ENCODE measurements at regions not wholly inside any gene's neighbourhood (a gene's known extent, or its start where the extent isn't known, plus 50 kb on each side); places are given as distances from the start of the nearest gene placed in this dataset.

DNA sequence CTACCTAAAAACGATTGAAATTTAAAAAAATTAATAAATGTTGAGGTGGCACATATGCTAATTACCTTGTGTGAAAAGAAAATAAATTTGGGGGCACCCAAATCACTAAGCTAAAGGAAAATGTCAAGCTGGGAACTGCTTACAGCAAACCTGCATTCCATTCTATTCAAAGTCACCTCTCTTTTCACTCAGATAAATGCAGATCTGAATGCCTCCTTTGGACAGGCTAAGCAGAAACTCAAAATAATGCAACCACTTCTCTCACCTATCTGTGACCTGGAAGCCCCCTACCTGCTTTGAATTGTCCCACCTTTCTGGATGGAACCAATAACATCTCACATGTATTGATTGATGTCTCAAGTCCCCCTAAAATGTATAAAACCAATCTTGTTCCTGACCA, 628.7 kb downstream of the AMY1C start:
- TF ChIP-seq CHD4 (IDR thresholded peaks at IDR 0.05; ENCODE audit: borderline replicate concordance, low read length) (no peak), ELF3 (CRISPR knock-in tag; IDR thresholded peaks at IDR 0.05) (no peak), STAG1 (CRISPR knock-in tag; IDR thresholded peaks at IDR 0.05) (no peak)
- TF ChIP-seq, protein P1, sequence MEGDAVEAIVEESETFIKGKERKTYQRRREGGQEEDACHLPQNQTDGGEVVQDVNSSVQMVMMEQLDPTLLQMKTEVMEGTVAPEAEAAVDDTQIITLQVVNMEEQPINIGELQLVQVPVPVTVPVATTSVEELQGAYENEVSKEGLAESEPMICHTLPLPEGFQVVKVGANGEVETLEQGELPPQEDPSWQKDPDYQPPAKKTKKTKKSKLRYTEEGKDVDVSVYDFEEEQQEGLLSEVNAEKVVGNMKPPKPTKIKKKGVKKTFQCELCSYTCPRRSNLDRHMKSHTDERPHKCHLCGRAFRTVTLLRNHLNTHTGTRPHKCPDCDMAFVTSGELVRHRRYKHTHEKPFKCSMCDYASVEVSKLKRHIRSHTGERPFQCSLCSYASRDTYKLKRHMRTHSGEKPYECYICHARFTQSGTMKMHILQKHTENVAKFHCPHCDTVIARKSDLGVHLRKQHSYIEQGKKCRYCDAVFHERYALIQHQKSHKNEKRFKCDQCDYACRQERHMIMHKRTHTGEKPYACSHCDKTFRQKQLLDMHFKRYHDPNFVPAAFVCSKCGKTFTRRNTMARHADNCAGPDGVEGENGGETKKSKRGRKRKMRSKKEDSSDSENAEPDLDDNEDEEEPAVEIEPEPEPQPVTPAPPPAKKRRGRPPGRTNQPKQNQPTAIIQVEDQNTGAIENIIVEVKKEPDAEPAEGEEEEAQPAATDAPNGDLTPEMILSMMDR (CRISPR knock-in tag; IDR thresholded peaks at IDR 0.05), result no peak
- TF ChIP-seq, protein P2, sequence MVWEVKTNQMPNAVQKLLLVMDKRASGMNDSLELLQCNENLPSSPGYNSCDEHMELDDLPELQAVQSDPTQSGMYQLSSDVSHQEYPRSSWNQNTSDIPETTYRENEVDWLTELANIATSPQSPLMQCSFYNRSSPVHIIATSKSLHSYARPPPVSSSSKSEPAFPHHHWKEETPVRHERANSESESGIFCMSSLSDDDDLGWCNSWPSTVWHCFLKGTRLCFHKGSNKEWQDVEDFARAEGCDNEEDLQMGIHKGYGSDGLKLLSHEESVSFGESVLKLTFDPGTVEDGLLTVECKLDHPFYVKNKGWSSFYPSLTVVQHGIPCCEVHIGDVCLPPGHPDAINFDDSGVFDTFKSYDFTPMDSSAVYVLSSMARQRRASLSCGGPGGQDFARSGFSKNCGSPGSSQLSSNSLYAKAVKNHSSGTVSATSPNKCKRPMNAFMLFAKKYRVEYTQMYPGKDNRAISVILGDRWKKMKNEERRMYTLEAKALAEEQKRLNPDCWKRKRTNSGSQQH (CRISPR knock-in tag; IDR thresholded peaks at IDR 0.05; ENCODE audit: low read depth), result no peak
- TF ChIP-seq, protein P3, sequence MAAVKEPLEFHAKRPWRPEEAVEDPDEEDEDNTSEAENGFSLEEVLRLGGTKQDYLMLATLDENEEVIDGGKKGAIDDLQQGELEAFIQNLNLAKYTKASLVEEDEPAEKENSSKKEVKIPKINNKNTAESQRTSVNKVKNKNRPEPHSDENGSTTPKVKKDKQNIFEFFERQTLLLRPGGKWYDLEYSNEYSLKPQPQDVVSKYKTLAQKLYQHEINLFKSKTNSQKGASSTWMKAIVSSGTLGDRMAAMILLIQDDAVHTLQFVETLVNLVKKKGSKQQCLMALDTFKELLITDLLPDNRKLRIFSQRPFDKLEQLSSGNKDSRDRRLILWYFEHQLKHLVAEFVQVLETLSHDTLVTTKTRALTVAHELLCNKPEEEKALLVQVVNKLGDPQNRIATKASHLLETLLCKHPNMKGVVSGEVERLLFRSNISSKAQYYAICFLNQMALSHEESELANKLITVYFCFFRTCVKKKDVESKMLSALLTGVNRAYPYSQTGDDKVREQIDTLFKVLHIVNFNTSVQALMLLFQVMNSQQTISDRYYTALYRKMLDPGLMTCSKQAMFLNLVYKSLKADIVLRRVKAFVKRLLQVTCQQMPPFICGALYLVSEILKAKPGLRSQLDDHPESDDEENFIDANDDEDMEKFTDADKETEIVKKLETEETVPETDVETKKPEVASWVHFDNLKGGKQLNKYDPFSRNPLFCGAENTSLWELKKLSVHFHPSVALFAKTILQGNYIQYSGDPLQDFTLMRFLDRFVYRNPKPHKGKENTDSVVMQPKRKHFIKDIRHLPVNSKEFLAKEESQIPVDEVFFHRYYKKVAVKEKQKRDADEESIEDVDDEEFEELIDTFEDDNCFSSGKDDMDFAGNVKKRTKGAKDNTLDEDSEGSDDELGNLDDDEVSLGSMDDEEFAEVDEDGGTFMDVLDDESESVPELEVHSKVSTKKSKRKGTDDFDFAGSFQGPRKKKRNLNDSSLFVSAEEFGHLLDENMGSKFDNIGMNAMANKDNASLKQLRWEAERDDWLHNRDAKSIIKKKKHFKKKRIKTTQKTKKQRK (IDR thresholded peaks at IDR 0.05; ENCODE audit: low read length), result no peak
- TF ChIP-seq, protein P4, sequence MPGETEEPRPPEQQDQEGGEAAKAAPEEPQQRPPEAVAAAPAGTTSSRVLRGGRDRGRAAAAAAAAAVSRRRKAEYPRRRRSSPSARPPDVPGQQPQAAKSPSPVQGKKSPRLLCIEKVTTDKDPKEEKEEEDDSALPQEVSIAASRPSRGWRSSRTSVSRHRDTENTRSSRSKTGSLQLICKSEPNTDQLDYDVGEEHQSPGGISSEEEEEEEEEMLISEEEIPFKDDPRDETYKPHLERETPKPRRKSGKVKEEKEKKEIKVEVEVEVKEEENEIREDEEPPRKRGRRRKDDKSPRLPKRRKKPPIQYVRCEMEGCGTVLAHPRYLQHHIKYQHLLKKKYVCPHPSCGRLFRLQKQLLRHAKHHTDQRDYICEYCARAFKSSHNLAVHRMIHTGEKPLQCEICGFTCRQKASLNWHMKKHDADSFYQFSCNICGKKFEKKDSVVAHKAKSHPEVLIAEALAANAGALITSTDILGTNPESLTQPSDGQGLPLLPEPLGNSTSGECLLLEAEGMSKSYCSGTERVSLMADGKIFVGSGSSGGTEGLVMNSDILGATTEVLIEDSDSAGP (CRISPR knock-in tag; IDR thresholded peaks at IDR 0.05; ENCODE audit: borderline replicate concordance), result no peak
- TF ChIP-seq, protein P5, sequence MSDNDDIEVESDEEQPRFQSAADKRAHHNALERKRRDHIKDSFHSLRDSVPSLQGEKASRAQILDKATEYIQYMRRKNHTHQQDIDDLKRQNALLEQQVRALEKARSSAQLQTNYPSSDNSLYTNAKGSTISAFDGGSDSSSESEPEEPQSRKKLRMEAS (IDR thresholded peaks at IDR 0.05), result no peak
